CD14-positive monocyte (primary cell): ENCODE measurements at regions not wholly inside any gene's neighbourhood (a gene's known extent, or its start where the extent isn't known, plus 50 kb on each side); places are given as distances from the start of the nearest gene placed in this dataset.

ENCODE experiments used
- DNase-seq, 3 donors: peaks; one replicate each; pipeline ENCODE4 v3.0.0-alpha.2; 2011 to 2022
- H2AFZ ChIP-seq: 2 replicates; pipeline ENCODE4 v1.6.0; 2012; ENCODE audit warnings: mild to moderate bottlenecking, low read depth, low read length, inconsistent platforms; ENCODE audit not compliant: insufficient read depth, poor library complexity, severe bottlenecking
- H3K27ac ChIP-seq, 2 donors: 1 replicate in 1 of 2; 2 replicates in 1 of 2; pipeline ENCODE4 v1.5.1; 2012 to 2013; ENCODE audit warnings: low read length in 2 of 2, control low read depth in 1 of 2, inconsistent platforms in 1 of 2, low read depth in 1 of 2, mild to moderate bottlenecking in 1 of 2
- H3K27me3 ChIP-seq, 2 donors: one replicate each; pipeline versions ENCODE4 v1.6.0 to v1.6.1; 2011 to 2013; ENCODE audit warnings: low read length in 2 of 2; ENCODE audit not compliant: control insufficient read depth in 2 of 2, insufficient read depth in 2 of 2
- H3K36me3 ChIP-seq, 2 donors: replicated peaks in 1 of 2; 1 replicate in 1 of 2; 2 replicates in 1 of 2; pipeline versions ENCODE4 v1.5.1 to v1.6.1; 2012 to 2013; ENCODE audit warnings: low read length in 2 of 2, control low read depth in 1 of 2, inconsistent platforms in 1 of 2, mild to moderate bottlenecking in 1 of 2; ENCODE audit not compliant: insufficient read depth in 2 of 2, control insufficient read depth in 1 of 2
- H3K4me1 ChIP-seq, 2 donors: 1 replicate in 1 of 2; 2 replicates in 1 of 2; pipeline versions ENCODE4 v1.5.1 to v1.6.1; 2012 to 2013; ENCODE audit warnings: low read length in 2 of 2, control low read depth in 1 of 2, inconsistent platforms in 1 of 2, mild to moderate bottlenecking in 1 of 2, moderate library complexity in 1 of 2; ENCODE audit not compliant: insufficient read depth in 2 of 2, control insufficient read depth in 1 of 2
- H3K4me2 ChIP-seq: replicated peaks from 2 replicates; pipeline ENCODE3; 2012; ENCODE audit warnings: low read length, moderate library complexity, mild to moderate bottlenecking; ENCODE audit not compliant: poor library complexity, severe bottlenecking; ENCODE audit errors: extremely low read depth
- H3K4me3 ChIP-seq, 3 experiments: fragments of 200-600 bp in 1 of 3; sonication (generic) in 1 of 3; replicated peaks in 1 of 3; 1 replicate in 2 of 3; 2 replicates in 1 of 3; pipeline ENCODE4 v1.5.1; 2011 to 2013; ENCODE audit warnings: low read length in 3 of 3, mild to moderate bottlenecking in 3 of 3, control low read depth in 2 of 3, low read depth in 2 of 3, inconsistent platforms in 1 of 3, moderate library complexity in 1 of 3
- H3K79me2 ChIP-seq: 2 replicates; pipeline ENCODE4 v1.6.0; 2012; ENCODE audit warnings: mild to moderate bottlenecking, control low read depth, inconsistent platforms, low read length, moderate library complexity; ENCODE audit not compliant: insufficient read depth
- H3K9ac ChIP-seq: 2 replicates; pipeline ENCODE4 v1.6.0; 2017; ENCODE audit warnings: low read length, mild to moderate bottlenecking; ENCODE audit not compliant: insufficient read depth, poor library complexity, severe bottlenecking
- H3K9me3 ChIP-seq, 2 donors: replicated peaks in 1 of 2; 1 replicate in 1 of 2; 2 replicates in 1 of 2; pipeline versions ENCODE4 v1.5.1 to v1.6.1; 2012 to 2013; ENCODE audit warnings: low read length in 2 of 2, control low read depth in 1 of 2; ENCODE audit not compliant: control insufficient read depth in 1 of 2, insufficient read depth in 1 of 2
- H4K20me1 ChIP-seq: 2 replicates; pipeline ENCODE4 v1.6.0; 2012; ENCODE audit warnings: mild to moderate bottlenecking, low read length, control low read depth, moderate library complexity; ENCODE audit not compliant: insufficient read depth
- H3K27ac Mint-ChIP-seq, 7 donors: one replicate each; pipeline ENCODE4 v1.8.0; 2020; ENCODE audit warnings: mild to moderate bottlenecking in 7 of 7, mixed read lengths in 7 of 7, moderate library complexity in 6 of 7, inconsistent platforms in 2 of 7
- H3K27me3 Mint-ChIP-seq, 3 donors: one replicate each; pipeline ENCODE4 v1.8.0; 2021 to 2022; ENCODE audit warnings: low read depth in 3 of 3, mild to moderate bottlenecking in 3 of 3, mixed read lengths in 3 of 3, moderate library complexity in 3 of 3, inconsistent platforms in 1 of 3
- H3K36me3 Mint-ChIP-seq, 2 donors: one replicate each; pipeline ENCODE4 v1.8.0; 2020; ENCODE audit warnings: mixed read lengths in 2 of 2, inconsistent platforms in 1 of 2, mild to moderate bottlenecking in 1 of 2
- H3K4me1 Mint-ChIP-seq: one replicate; pipeline ENCODE4 v1.8.0; 2020; ENCODE audit warnings: mild to moderate bottlenecking, mixed read lengths
- H3K4me3 Mint-ChIP-seq, 2 donors: one replicate each; pipeline ENCODE4 v1.8.0; 2020; ENCODE audit warnings: mild to moderate bottlenecking in 2 of 2, mixed read lengths in 2 of 2, moderate library complexity in 1 of 2
- H3K9me3 Mint-ChIP-seq, 7 donors: one replicate each; pipeline ENCODE4 v1.8.0; 2020 to 2022; ENCODE audit warnings: mixed read lengths in 7 of 7, mild to moderate bottlenecking in 6 of 7, moderate library complexity in 6 of 7, inconsistent platforms in 2 of 7
- WGBS: methylation state at CpG from one replicate; pipeline ENCODE4 v1.1.5; 2013; ENCODE audit warnings: missing lambda C conversion rate; ENCODE audit not compliant: insufficient coverage; 5-methylcytosine and 5-hydroxymethylcytosine counted together
- intact Hi-C, 2 donors: fragments of 100-400 bp; cut with micrococcal nuclease; formaldehyde crosslinking; loops; one replicate each; pipeline versions ENCODE4 v1.15.0 to v1.15.1; 2023
- TF ChIP-seq, protein P1 (sequence below): fragments of 200-600 bp; IDR thresholded peaks from one replicate; pipeline ENCODE4 v1.8.0; 2022; ENCODE audit warnings: antibody characterized with exemption, mild to moderate bottlenecking

DNA sequence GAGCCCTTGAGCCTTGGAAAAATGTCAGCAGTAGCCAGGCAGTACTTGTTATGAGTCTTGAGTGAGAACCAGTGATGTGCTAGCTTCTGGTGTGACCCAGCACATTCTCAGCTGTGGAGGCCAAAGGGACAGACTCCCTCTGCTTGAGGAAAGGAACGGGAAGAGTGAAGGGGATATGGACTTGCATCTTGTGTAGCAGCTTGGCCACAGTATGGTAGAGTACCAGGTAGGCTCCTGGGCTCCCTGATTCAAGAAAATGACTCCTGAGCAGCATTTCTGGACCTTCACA is 1601.9 kb upstream of the ADGRL3 start:
- Mint-ChIP-seq H3K9me3 (peaks cover 0 to 6% (median 3%) of the 10 kb centered on the region in 7 donors), H3K27me3 (peaks cover 0 to 2% (median 0%) of the 10 kb centered on the region in 3 donors), H3K27ac (no peak overlapping the region), H3K4me3 (no peak overlapping the region), H3K36me3 (no peaks in the 10 kb centered on the region), H3K4me1 (peaks cover 7% of the 10 kb centered on the region)
- WGBS = 85% methylated on average over 1 of the region's 1 CpG
- Histone ChIP-seq H4K20me1 (no peaks in the 10 kb centered on the region), H3K9ac (no peak overlapping the region), H3K36me3 (no peaks in the 10 kb centered on the region), H3K9me3 (peaks cover 0 to 5% of the 10 kb centered on the region in 2 donors), H3K79me2 (no peaks in the 10 kb centered on the region), H2AFZ (no peak overlapping the region), H3K4me3 (no peak overlapping the region), H3K27me3 (no peaks in the 10 kb centered on the region), H3K27ac (no peak overlapping the region), H3K4me1 (no peaks in the 10 kb centered on the region), H3K4me2 (no peak overlapping the region)
- intact Hi-C loops = no loop called here
- TF ChIP-seq, protein P1, sequence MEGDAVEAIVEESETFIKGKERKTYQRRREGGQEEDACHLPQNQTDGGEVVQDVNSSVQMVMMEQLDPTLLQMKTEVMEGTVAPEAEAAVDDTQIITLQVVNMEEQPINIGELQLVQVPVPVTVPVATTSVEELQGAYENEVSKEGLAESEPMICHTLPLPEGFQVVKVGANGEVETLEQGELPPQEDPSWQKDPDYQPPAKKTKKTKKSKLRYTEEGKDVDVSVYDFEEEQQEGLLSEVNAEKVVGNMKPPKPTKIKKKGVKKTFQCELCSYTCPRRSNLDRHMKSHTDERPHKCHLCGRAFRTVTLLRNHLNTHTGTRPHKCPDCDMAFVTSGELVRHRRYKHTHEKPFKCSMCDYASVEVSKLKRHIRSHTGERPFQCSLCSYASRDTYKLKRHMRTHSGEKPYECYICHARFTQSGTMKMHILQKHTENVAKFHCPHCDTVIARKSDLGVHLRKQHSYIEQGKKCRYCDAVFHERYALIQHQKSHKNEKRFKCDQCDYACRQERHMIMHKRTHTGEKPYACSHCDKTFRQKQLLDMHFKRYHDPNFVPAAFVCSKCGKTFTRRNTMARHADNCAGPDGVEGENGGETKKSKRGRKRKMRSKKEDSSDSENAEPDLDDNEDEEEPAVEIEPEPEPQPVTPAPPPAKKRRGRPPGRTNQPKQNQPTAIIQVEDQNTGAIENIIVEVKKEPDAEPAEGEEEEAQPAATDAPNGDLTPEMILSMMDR = no peak
- no peak for DNase-seq

DNA sequence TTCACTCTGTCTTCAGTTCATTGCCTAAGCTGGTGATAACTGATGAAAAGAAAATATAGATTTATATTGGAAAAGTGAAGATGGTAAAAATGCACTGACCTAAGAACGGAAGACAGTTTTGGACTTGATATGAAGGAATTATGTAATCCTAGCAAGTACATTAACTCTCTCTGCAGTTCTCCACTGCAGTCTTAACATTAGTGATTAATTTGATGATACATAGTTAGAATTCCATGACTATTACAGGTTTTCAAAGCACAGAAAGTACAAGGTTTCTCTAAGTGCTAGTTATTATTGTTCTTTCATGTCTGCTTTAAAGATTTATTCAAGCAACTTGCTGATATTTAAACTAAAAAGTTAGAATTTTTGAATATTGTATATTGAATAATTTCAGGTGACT is 1591.7 kb upstream of the ADGRL3 start:
- no peak overlapping the region for H3K27ac ChIP-seq
- H3K9ac ChIP-seq = no peak overlapping the region
- peaks cover 0 to 3% of the 10 kb centered on the region in 2 donors for H3K4me1 ChIP-seq
- Mint-ChIP-seq H3K36me3 (no peaks in the 10 kb centered on the region), H3K4me1 (peaks cover 9% of the 10 kb centered on the region), H3K27ac (no peak overlapping the region), H3K4me3 (no peak overlapping the region), H3K9me3 (no peaks in the 10 kb centered on the region), H3K27me3 (peaks cover 0 to 2% (median 0%) of the 10 kb centered on the region in 3 donors)
- no peaks in the 10 kb centered on the region for H3K27me3 ChIP-seq
- TF ChIP-seq, protein P1 = no peak
- H3K79me2 ChIP-seq = no peaks in the 10 kb centered on the region
- no CpG with 5 or more reads among the region's 1 CpG for WGBS
- H3K9me3 ChIP-seq = peaks cover 0 to under 1% of the 10 kb centered on the region in 2 donors
- H3K4me2 ChIP-seq = no peak overlapping the region
- no peak overlapping the region for H3K4me3 ChIP-seq
- no peaks in the 10 kb centered on the region for H3K36me3 ChIP-seq
- H4K20me1 ChIP-seq = no peaks in the 10 kb centered on the region
- DNase-seq = no peak
- no peak overlapping the region for H2AFZ ChIP-seq
- intact Hi-C loops = no loop called here
